B cell (primary cell): ENCODE measurements at regions not wholly inside any gene's neighbourhood (a gene's known extent, or its start where the extent isn't known, plus 50 kb on each side); places are given as distances from the start of the nearest gene placed in this dataset.

ENCODE experiments used
- ATAC-seq: fragments of 200-7000 bp; cut with Tn5 transposase; one replicate; pipeline ENCODE4 v1.10.0; 2021; ENCODE audit warnings: low read depth, mild to moderate bottlenecking, moderate number of reproducible peaks, moderate library complexity
- CTCF ChIA-PET: fragments of 350-600 bp; sonication (Branson Sonifier 250); formaldehyde crosslinking; loops from one replicate; lab custom pipeline; 2021; ENCODE audit warnings: antibody characterized with exemption, inconsistent platforms; lab: Charles Lee
- POLR2A ChIA-PET: fragments of 350-600 bp; sonication (Branson Sonifier 250); formaldehyde crosslinking; loops from one replicate; lab custom pipeline; 2021; ENCODE audit warnings: antibody characterized with exemption; lab: Charles Lee
- DNase-seq: peaks from one replicate; pipeline ENCODE4 v3.0.0; 2013
- H2AFZ ChIP-seq: 2 replicates; pipeline ENCODE4 v1.6.1; 2012; ENCODE audit warnings: mild to moderate bottlenecking, low read depth, low read length; ENCODE audit not compliant: insufficient read depth, poor library complexity, severe bottlenecking
- H3K27ac ChIP-seq, 2 donors: 1 replicate in 1 of 2; 2 replicates in 1 of 2; pipeline ENCODE4 v1.5.1; 2012 to 2013; ENCODE audit warnings: low read length in 2 of 2, mild to moderate bottlenecking in 2 of 2, moderate library complexity in 1 of 2
- H3K27me3 ChIP-seq, 4 experiments: fragments of 200-600 bp in 1 of 4; sonication (generic) in 1 of 4; replicated peaks in 1 of 4; 1 replicate in 2 of 4; 2 replicates in 2 of 4; pipeline versions ENCODE4 v1.6.1 to v1.7.0; 2013 to 2016; ENCODE audit warnings: low read length in 3 of 4, mild to moderate bottlenecking in 2 of 4, mixed read lengths in 1 of 4, moderate library complexity in 1 of 4; ENCODE audit not compliant: insufficient read depth in 4 of 4, control insufficient read depth in 3 of 4; ENCODE audit errors: control extremely low read depth in 1 of 4
- H3K36me3 ChIP-seq, 2 experiments: replicated peaks in 1 of 2; 1 replicate in 1 of 2; 2 replicates in 1 of 2; pipeline versions ENCODE4 v1.6.1 to v1.7.1; 2013; ENCODE audit warnings: low read length in 1 of 2; ENCODE audit not compliant: insufficient read depth in 2 of 2, control insufficient read depth in 1 of 2; ENCODE audit errors: control extremely low read depth in 1 of 2, extremely low read depth in 1 of 2
- H3K4me1 ChIP-seq, 2 donors: fragments of 200-600 bp in 1 of 2; sonication (generic) in 1 of 2; 1 replicate in 1 of 2; 2 replicates in 1 of 2; pipeline versions ENCODE4 v1.5.1 to v1.6.1; 2013 to 2017; ENCODE audit warnings: low read length in 2 of 2; ENCODE audit not compliant: control insufficient read depth in 2 of 2, insufficient read depth in 2 of 2
- H3K4me2 ChIP-seq: replicated peaks from 2 replicates; pipeline ENCODE3; 2012; ENCODE audit warnings: mild to moderate bottlenecking, low read depth, low read length; ENCODE audit not compliant: poor library complexity, severe bottlenecking
- H3K4me3 ChIP-seq, 5 experiments: fragments of 200-600 bp in 1 of 5; sonication (generic) in 1 of 5; 1 replicate in 3 of 5; 2 replicates in 2 of 5; pipeline versions ENCODE4 v1.5.1 to v1.7.0; 2011 to 2016; ENCODE audit warnings: low read length in 4 of 5, mild to moderate bottlenecking in 4 of 5, low read depth in 2 of 5, control low read depth in 1 of 5, moderate library complexity in 1 of 5; ENCODE audit not compliant: insufficient read depth in 1 of 5; ENCODE audit errors: control extremely low read depth in 1 of 5, extremely low read depth in 1 of 5
- H3K79me2 ChIP-seq: fragments of 200-600 bp; sonication (generic); one replicate; pipeline ENCODE4 v1.6.0; 2016; ENCODE audit warnings: low read length; ENCODE audit not compliant: control insufficient read depth, insufficient read depth
- H3K9ac ChIP-seq: fragments of 200-600 bp; sonication (generic); 2 replicates; pipeline ENCODE4 v1.6.1; 2017; ENCODE audit warnings: mild to moderate bottlenecking, low read length, moderate library complexity
- H3K9me3 ChIP-seq, 3 donors: one replicate each; pipeline versions ENCODE4 v1.6.1 to v1.7.1; 2013; ENCODE audit warnings: low read length in 2 of 3; ENCODE audit not compliant: control insufficient read depth in 2 of 3, insufficient read depth in 1 of 3; ENCODE audit errors: control extremely low read depth in 1 of 3
- H4K20me1 ChIP-seq: 2 replicates; pipeline ENCODE4 v1.6.0; 2012; ENCODE audit warnings: mild to moderate bottlenecking, low read length; ENCODE audit not compliant: insufficient read depth, control insufficient read depth, poor library complexity, severe bottlenecking
- H3K27ac Mint-ChIP-seq: one replicate; pipeline ENCODE4 v1.8.0; 2021; ENCODE audit warnings: mixed read lengths
- H3K27me3 Mint-ChIP-seq: one replicate; pipeline ENCODE4 v1.8.0; 2021; ENCODE audit warnings: mixed read lengths
- H3K4me1 Mint-ChIP-seq: one replicate; pipeline ENCODE4 v1.8.0; 2021; ENCODE audit warnings: mixed read lengths
- H3K4me3 Mint-ChIP-seq: one replicate; pipeline ENCODE4 v1.8.0; 2021; ENCODE audit warnings: mixed read lengths
- H3K9me3 Mint-ChIP-seq: one replicate; pipeline ENCODE4 v1.8.0; 2022; ENCODE audit warnings: mixed read lengths; ENCODE audit not compliant: insufficient read depth
- EZH2 ChIP-seq: IDR thresholded peaks from 2 replicates; pipeline ENCODE4 v1.6.1; 2012; ENCODE audit warnings: borderline replicate concordance, low read depth, mild to moderate bottlenecking, moderate library complexity, low read length; ENCODE audit not compliant: insufficient read depth, poor library complexity, severe bottlenecking
- WGBS: methylation state at CpG from one replicate; pipeline ENCODE4 v1.1.5; 2013; ENCODE audit warnings: missing lambda C conversion rate; ENCODE audit not compliant: insufficient coverage; 5-methylcytosine and 5-hydroxymethylcytosine counted together
- intact Hi-C: fragments of 100-400 bp; cut with micrococcal nuclease; formaldehyde crosslinking; loops from one replicate; pipeline ENCODE4 v1.10.0; 2022
- TF ChIP-seq, protein P1 (sequence below): fragments of 200-600 bp; IDR thresholded peaks from one replicate; pipeline ENCODE4 v1.8.0; 2022; ENCODE audit warnings: antibody characterized with exemption, mild to moderate bottlenecking

DNA sequence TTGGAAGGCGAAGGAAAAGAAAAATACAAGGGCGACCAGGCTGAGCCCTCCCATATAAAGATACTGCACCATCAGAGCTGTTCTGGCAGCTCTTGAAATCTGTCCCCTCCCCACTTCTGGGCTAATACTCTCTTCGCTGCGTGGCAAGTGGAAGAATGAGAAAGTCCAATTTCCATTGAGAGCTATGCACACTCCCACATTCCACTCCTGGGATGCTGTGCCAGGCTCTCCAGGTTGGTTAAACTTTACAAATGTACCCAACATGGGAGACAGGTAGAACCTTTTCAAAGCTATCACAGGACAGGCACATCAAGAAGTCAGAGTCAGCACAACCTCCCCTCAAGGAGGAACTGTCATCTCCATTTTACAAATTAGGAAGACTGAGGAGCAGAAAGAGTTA lies 465.0 kb downstream of the SHQ1 start:
- Histone ChIP-seq H3K36me3 (peaks cover 5 to 8% of the 10 kb centered on the region in 2 experiments), H3K4me2 (no peak overlapping the region), H3K27ac (no peak overlapping the region), H3K4me3 (no peak overlapping the region), H3K79me2 (peaks cover 74% of the 10 kb centered on the region), H3K9ac (no peak overlapping the region), H3K27me3 (no peaks in the 10 kb centered on the region), H3K9me3 (no peaks in the 10 kb centered on the region), H2AFZ (no peak overlapping the region), H3K4me1 (peaks cover 8 to 16% of the 10 kb centered on the region in 2 donors), H4K20me1 (peaks cover 87% of the 10 kb centered on the region)
- intact Hi-C loops = no loop called here
- POLR2A ChIA-PET = no interaction called here
- no peaks in the 10 kb centered on the region for H3K9me3 Mint-ChIP-seq
- DNase-seq = no peak
- ATAC-seq = no peak
- TF ChIP-seq EZH2 = no peak
- WGBS = no CpG with 5 or more reads among the region's 4 CpGs
- H3K27ac Mint-ChIP-seq = no peak overlapping the region
- CTCF ChIA-PET = interaction anchor here (1.0 kb wide), 1 partner anchor 504 kb away, joined by 3 read pairs; no protein-coding TSS in a partner anchor
- H3K4me3 Mint-ChIP-seq = no peak overlapping the region
- peaks cover 88% of the 10 kb centered on the region for H3K4me1 Mint-ChIP-seq
- H3K27me3 Mint-ChIP-seq = no peaks in the 10 kb centered on the region

GRCh38 chr3:72382460-72382859 lies 465.8 kb downstream of the SHQ1 start:
- H4K20me1 ChIP-seq = peaks cover 80% of the 10 kb centered on the region
- peaks cover 5 to 14% of the 10 kb centered on the region in 2 experiments for H3K36me3 ChIP-seq
- Mint-ChIP-seq H3K9me3 (no peaks in the 10 kb centered on the region), H3K4me1 (peaks cover 83% of the 10 kb centered on the region), H3K27me3 (no peaks in the 10 kb centered on the region), H3K4me3 (no peak overlapping the region), H3K27ac (no peak overlapping the region)
- no peak overlapping the region for H3K9ac ChIP-seq
- H3K4me2 ChIP-seq = no peak overlapping the region
- H3K4me3 ChIP-seq = no peak overlapping the region
- TF ChIP-seq, protein P1, sequence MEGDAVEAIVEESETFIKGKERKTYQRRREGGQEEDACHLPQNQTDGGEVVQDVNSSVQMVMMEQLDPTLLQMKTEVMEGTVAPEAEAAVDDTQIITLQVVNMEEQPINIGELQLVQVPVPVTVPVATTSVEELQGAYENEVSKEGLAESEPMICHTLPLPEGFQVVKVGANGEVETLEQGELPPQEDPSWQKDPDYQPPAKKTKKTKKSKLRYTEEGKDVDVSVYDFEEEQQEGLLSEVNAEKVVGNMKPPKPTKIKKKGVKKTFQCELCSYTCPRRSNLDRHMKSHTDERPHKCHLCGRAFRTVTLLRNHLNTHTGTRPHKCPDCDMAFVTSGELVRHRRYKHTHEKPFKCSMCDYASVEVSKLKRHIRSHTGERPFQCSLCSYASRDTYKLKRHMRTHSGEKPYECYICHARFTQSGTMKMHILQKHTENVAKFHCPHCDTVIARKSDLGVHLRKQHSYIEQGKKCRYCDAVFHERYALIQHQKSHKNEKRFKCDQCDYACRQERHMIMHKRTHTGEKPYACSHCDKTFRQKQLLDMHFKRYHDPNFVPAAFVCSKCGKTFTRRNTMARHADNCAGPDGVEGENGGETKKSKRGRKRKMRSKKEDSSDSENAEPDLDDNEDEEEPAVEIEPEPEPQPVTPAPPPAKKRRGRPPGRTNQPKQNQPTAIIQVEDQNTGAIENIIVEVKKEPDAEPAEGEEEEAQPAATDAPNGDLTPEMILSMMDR = no peak
- no peak for TF ChIP-seq EZH2
- ChIA-PET CTCF (no interaction called here), POLR2A (no interaction called here)
- H2AFZ ChIP-seq = no peak overlapping the region
- no peaks in the 10 kb centered on the region for H3K27me3 ChIP-seq
- no peaks in the 10 kb centered on the region for H3K9me3 ChIP-seq
- 94% methylated on average over 2 of the region's 4 CpGs for WGBS
- intact Hi-C loops = no loop called here
- DNase-seq = no peak
- no peak for ATAC-seq
- no peak overlapping the region for H3K27ac ChIP-seq
- H3K4me1 ChIP-seq = peaks cover 8 to 16% of the 10 kb centered on the region in 2 donors
- H3K79me2 ChIP-seq = peaks cover 67% of the 10 kb centered on the region
